Hepatocyte (in vitro differentiated cells): ENCODE measurements at regions not wholly inside any gene's neighbourhood (a gene's known extent, or its start where the extent isn't known, plus 50 kb on each side); places are given as distances from the start of the nearest gene placed in this dataset.

Experiments
- CTCF ChIP-seq: fragments of 200-600 bp; sonication (generic); IDR thresholded peaks from 2 replicates; pipeline ENCODE4 v1.5.1; 2016; ENCODE audit warnings: antibody characterized with exemption, mild to moderate bottlenecking; ENCODE audit not compliant: poor library complexity
- EZH2 ChIP-seq: fragments of 200-600 bp; sonication (generic); IDR thresholded peaks from 2 replicates; pipeline ENCODE4 v1.6.1; 2016; ENCODE audit warnings: antibody characterized with exemption, mild to moderate bottlenecking, borderline replicate concordance
- EZH2phosphoT487 ChIP-seq: fragments of 200-600 bp; sonication (generic); IDR thresholded peaks from one replicate; pipeline ENCODE4 v1.6.1; 2018; ENCODE audit warnings: antibody characterized with exemption, mild to moderate bottlenecking, low read depth, moderate library complexity; ENCODE audit not compliant: unreplicated experiment, severe bottlenecking

DNA sequence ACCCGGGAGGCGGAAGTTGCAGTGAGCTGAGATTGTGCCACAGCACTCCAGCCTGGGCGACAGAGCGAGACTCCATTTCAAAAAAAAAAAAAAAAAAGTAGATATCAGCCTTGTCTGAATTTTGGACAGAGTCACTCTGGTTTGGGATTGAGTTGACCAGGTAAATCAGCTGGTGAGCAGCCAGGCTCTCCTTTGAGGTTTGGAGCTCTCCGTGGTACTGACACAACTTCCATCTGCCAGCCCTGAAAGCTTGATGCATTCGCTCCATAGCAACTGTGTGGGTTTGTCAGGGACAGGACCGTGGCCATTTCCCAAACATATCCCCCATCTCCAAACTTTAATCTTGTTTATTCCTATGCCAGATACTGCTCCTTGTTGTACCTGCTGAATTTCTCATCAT, 155.2 kb downstream of the DMRTA2 start:
- TF ChIP-seq CTCF, result no peak
- TF ChIP-seq EZH2, result no peak
- TF ChIP-seq EZH2phosphoT487, result no peak
